Hindlimb muscle (tissue), 1 donor: ENCODE measurements at regions not wholly inside any gene's neighbourhood (a gene's known extent, or its start where the extent isn't known, plus 50 kb on each side); places are given as distances from the start of the nearest gene placed in this dataset.

ENCODE experiments used
- DNase-seq: peaks from one replicate; pipeline ENCODE4 v3.0.0-alpha.2; 2013

- DNase-seq: no peak
Observed at GRCh38 chr4:23660865-23661264, 229.0 kb downstream of the PPARGC1A start.

GRCh38 chr4:23654791-23655190, 235.1 kb downstream of the PPARGC1A start:
- DNase-seq: no peak

DNA sequence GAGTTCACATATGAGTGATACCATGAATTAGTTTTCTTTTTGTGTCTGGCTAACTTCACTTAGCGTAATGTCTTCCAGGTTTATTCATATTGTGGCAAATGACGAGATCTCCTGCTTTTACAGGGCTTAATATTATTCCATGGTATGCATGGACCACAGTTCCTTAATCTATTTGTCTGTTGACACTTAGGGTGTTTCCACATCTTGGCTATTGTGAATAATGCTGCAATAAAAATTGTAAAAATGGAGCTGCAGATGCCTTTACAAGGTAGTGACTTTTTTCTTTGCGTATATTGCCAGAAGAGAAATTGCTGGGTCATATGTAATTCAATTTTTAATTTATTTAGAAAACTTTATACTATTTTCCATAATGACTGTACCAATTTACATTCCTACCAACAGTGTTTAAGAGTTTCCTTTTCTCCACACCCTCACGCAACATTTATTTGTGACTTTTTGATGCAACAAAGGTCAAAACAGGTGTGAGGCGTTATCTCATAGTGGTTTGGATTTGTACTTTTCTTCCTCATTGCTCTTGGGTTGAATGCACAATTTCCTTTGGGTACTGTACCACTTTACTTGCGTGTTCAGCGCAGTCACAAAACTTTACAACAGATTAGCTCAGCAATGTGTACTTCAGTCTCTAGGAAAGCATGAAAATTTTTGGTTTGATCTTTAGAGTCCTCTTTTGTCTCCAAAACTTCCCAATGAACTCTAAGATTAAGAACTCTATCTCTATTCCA, 240.8 kb downstream of the PPARGC1A start:
- no peak for DNase-seq

- DNase-seq: no peak
Observed at GRCh38 chr4:23635468-23635867, 254.4 kb downstream of the PPARGC1A start.

DNA sequence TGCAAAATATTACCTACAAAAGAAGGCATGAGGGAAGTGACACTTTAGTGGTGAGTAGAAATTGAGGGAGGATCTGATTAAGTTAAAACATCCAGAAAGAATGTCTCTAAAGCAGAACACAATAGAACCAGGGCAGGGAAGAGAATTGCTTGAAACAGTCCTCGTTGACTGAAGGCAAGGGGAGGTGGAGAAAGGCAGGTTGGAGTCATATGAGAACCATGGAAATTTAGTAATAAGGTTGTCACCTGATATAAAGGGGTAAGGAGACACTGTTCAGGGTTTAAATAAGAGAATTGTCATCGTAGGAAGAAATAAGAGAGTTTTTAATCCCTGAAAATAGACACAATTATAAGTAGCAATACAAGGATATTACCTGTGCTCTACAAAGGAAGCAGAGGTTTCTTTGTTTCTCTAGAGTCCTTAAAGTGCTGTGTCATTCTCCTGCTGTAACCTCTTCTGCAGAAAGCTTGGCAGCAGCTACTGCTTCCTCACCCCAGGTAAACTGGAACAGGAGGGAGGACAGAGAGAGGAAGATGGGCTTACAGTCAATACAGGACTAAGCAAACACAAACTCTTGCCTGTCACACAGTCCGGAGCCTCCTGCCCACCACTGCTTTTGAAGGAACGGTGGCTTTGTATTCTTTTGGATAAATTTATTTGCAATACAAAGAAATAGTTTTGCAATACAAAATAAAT, 258.4 kb downstream of the PPARGC1A start:
- DNase-seq: no peak

GRCh38 chr4:23630110-23630509, 259.7 kb downstream of the PPARGC1A start:
- DNase-seq: no peak

- no peak for DNase-seq
Observed at GRCh38 chr4:23629421-23629820, 260.4 kb downstream of the PPARGC1A start.

- no peak for DNase-seq
Observed at GRCh38 chr4:23614284-23614892, 275.5 kb downstream of the PPARGC1A start.

DNA sequence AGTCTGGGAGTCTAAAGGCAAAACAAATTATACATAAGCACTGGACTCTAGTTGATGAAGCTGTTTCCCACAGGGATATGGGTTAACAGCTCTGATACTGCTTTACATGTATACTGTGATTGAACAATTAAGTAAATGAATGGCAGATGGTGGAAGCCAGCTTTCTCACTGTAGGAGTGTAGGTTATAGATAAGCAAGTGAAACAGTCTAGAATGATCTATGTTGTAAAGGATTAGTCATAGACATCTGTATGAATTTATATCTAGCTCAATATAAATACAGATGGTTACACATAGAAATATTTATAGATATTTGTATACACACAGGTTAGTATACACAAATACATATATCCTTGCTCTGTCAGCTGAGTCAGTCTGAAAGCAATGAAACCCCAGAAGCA, 276.1 kb downstream of the PPARGC1A start:
- no peak for DNase-seq

DNA sequence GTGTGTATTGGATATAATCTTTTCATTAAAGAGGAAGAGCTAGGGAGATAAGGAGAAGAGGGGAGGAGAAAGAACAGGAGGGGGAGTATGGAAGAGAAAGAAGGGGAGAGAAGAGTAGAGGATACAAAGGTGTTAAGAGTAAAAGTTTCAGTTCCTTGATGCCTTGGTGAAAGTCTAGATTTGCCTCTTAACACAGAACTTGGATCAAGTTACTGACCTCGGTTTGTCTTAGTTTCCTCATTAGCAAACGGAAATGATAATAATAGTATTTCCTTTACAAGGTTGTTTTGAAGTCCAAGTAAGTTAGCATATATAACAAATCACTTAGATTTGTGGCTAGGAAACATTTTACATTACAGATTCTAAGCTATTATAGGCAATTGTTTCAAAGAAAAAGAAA, 287.1 kb downstream of the PPARGC1A start:
- DNase-seq: no peak

DNA sequence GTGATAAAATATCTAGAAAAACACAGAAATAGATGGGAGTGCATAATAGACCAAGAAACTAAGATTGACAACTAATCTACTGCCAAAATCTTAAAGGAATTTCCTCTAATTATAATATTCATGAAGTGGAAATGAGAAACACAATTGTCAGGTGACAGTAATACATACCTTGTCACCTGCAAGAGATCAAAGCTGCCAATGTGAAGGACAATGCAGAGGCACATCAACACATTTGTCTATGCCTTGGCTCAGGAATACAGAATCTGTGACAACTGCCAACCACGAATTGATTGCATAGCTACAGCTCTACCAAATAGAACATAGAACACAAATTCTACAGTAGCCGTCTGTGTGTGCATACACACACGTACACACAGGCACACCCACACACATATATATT, 295.7 kb downstream of the PPARGC1A start:
- DNase-seq: no peak

GRCh38 chr4:23590431-23590830, 299.4 kb downstream of the PPARGC1A start:
- DNase-seq: no peak

DNA sequence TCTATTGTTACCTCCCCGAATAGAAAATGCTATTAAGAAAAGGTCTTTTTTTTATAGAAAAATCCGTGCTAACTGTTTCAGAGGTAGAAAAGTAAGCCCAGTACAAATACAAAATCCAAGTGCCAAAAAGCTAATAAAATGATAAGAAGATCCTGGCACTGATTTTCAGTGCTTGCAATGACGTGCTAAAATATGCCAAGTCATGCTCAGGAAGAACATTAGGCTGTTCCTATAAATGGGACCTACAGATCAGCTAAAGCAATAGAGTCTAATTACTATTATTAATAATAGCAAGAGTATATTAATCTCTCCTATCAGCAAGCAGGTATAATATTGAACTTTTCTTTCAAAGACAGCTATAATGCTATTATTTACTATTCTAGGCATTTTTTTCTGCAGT, 305.8 kb downstream of the PPARGC1A start:
- DNase-seq: no peak

GRCh38 chr4:23582671-23583070, 307.2 kb downstream of the PPARGC1A start:
- DNase-seq: no peak

GRCh38 chr4:23579166-23579565, 310.7 kb downstream of the PPARGC1A start:
- no peak for DNase-seq

DNA sequence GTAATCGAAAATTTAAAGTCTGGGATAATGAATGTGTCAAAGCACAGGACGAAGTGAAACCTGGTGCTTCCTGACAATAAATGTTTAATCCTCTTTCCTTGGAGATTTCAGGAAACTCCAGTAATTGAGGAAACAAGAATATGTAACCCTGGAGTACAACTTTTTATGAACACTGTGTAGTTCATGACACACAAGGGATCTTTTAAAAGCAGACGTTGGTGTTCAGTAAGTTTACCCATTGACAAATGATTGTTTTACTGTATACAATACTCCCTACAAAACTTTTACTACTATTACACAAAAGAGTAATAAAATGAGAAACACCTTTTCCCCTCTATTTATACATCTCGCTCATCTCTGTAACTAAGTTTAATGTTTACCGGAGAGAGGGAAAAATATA, 312.4 kb downstream of the PPARGC1A start:
- DNase-seq: no peak

- no peak for DNase-seq
Observed at GRCh38 chr4:23572382-23572781, 317.5 kb downstream of the PPARGC1A start.

GRCh38 chr4:23567338-23567737, 322.5 kb downstream of the PPARGC1A start:
- DNase-seq: no peak

- no peak for DNase-seq
Observed at GRCh38 chr4:23560748-23561147, 329.1 kb downstream of the PPARGC1A start.

DNA sequence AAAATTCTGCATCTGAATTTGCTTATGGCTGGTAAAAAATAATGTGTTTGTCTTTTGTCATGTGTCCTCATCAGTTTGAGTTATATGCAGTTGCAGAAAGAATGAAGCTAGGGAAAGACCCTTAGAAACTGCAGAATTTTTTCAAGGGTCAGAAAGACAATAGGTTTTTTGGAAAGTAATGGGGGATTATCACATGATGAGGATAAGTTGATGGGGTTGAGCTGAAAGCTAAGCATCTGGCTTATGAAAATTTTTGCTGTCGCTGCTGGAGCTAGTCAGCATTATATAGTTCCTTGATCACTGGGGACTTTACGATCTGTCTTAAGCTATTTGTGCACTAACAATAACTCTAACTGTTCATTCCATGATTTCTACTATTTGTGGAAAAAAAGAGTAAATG, 331.7 kb downstream of the PPARGC1A start:
- no peak for DNase-seq

- no peak for DNase-seq
Observed at GRCh38 chr4:23547601-23548000, 342.2 kb downstream of the PPARGC1A start.

DNA sequence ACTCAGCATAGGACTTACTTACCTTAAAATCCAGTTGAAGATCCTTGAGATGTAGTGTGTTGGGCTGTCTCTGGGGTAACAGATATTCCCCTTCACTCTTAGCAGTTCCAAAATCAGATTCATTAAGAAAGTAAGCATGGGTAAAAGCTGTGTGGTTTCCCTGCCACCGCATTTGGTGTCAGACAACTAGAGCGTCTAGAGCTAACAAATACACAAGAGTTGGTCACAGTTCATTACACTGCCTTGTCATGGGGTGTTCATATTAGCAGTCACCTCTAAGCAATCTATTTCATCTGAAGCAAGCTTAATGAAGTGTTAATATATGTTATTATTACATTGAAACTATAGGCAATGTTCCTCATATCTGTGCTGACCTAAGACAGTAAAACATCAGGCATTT, 342.8 kb downstream of the PPARGC1A start:
- no peak for DNase-seq

DNA sequence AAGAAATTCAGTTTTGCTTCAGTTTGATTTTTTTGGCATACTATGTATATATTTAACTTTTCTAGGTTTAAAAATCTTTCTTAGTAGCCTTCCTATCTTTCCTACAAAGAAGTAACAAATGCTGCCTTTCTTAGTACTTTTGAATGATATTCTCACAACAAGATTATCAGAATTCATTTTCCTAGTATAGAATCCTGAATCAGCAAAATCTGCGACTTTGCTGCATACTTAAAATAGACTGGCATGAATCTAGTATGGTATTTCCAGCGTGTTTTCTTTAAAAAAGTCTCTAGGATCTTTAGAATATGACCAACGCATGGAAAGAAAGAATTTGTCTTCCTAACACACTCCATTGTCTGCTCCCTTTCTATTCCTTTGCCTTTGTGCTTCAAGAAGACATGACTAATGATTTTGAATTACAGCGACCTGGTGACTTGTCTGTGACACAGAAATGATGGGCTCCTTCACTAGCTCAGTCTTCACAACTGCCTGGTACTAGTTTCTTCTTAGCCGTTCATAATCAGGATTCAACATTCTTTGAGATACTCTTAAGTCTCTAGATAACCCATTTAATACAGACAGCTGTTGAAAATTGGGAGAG, 349.8 kb downstream of the PPARGC1A start:
- DNase-seq: no peak

DNA sequence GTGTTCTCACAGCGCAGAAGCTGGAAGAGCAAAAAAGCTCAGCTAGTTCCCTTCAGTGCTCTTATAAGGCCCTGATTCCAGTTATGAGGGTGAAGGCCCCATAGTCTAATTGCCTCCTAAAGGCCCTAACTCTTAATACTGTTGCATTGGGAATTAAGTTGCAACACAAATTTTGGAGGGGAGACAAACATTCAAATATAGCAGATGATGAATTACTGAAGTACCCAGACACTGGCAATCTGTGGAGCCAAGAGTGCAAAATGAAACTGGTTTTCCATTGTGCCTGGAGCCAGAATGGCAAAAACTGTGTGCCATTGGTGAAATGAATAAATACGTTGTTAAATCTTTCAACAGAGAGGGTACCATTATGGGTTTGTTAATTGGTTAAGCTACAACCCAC, 356.0 kb downstream of the PPARGC1A start:
- no peak for DNase-seq
